ENCODE measurements at regions not wholly inside any gene's neighbourhood (a gene's known extent, or its start where the extent isn't known, plus 50 kb on each side); places are given as distances from the start of the nearest gene placed in this dataset.
"Not testable (repeated sequence)": the region's sequence is repeated elsewhere in the genome, so short reads cannot be mapped to it uniquely, and the experiment has no call there.

DNA sequence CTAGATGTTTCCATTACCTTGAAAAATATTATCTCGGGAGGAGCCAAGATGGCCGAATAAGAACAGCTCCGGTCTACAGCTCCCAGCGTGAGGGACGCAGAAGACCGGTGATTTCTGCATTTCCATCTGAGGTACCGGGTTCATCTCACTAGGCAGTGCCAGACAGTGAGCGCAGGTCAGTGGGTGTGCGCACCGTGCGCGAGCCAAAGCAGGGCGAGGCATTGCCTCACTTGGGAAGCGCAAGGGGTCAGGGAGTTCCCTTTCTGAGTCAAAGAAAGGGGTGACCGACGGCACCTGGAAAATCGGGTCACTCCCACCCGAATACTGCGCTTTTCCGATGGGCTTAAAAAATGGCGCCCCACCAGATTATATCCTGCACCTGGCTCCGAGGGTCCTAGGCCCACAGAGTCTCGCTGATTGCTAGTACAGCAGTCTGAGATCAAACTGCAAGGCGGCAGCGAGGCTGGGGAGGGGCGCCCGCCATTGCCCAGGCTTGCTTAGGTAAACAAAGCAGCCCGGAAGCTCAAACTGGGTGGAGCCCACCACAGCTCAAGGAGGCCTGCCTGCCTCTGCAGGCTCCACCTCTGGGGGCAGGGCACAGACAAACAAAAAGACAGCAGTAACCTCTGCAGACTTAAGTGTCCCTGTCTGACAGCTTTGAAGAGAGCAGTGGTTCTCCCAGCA, 367.8 kb downstream of the NR2F1-AS1 start:
- not testable (repeated sequence) for DNase-seq

DNA sequence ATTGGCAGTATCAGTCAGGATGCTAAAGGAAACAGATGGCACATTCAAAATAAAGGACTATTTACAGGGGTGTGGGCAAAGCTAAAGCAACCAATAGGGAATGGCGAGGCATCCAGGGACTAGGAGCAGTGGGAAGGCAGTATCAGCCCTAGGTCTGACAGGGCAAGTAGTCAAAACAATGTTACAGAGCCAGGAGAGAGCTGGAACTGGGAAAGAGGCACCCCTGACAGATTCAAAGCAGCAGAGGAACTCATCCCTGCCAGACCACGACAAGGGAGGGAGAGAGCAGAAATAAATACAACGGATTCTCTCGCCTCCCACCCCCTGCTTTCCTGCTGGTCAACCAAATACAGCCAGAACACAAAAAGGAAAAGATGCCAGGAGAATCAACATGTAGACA, 371.5 kb downstream of the NR2F1-AS1 start:
- no peak for DNase-seq

DNA sequence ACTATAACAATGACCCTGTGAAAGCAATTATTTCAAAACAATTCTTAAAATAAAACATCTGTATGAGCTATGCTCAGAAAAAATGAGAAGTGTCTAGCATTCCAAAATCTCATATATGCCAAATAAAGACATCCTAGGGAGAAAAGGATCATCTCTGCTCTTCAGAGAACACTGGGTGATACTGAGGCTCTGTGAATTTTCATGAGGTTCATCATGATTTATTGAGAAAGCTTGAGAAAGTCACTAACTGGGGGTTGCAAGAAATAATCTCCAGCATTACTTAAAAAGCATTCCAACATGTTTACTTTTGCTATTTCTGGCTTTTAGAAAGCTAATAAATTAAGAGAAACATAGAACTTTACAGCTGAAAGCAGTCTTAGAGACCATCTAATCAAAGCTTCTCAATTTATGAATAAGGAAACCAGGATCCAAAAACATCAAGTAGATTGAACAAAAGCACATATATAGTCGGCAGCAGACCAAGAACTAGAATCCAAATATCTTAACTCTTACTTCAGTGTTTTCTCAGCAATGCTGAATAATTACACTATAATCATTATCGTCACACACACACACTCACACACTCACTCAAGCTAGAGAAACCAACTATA, 372.8 kb downstream of the NR2F1-AS1 start:
- peak; percentile 83 for DNase-seq

DNA sequence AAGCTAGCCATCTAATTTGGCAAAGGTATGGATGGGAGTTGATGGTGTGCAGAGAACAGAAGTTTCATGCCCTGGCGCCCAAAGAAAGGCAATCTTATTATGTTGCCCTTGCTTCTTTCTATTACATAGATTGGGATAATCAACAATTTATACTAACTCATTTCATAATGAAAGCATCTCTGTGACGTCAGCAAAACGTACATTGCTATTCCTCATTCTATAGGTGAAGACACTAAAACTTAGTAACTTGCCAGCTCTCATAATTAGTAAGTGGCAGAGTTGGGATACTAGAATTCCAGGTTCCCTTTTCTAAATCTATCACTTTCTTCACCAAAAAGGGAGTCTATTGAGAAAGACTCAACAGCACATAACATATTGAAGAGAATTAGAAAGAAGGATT, 374.8 kb downstream of the NR2F1-AS1 start:
- no peak for DNase-seq

DNA sequence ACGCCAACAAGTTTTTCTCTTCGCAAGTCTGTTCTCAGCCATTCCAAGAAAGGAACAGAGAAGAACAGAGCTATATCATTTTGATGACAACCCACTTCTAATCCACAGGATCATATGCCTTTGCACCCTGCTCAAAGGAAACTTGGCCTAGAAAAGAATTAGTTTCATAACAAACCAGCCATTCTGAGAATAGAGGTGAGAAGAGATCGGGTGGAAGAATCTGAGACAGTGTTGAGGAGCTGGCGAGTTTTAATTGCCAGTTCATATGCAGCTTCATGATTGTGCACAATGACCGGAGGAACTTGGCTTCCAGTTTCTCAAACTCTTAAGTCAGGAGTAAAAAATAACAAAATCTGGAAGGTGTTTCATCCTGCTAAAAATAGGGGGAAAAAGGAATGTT, 380.0 kb downstream of the NR2F1-AS1 start:
- DNase-seq = no peak

DNA sequence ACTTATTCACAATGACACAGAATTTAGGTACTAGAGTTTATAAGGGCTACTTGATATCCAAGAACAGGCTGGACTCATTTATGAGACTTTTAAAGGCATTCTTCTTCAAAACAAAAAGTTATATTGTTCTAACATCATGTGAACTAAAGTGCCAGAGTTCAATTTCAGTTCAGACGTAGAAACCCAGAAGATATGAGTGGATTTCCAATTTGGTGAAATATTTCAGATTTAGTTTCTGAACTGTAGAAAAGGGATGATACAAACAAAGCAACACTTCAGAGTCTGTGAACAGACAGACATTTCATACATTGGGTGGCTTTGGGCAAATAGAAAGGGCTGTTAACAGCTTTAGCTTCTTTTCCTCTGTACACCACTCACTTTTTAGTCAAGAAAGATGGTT, 384.0 kb downstream of the NR2F1-AS1 start:
- no peak for DNase-seq

DNA sequence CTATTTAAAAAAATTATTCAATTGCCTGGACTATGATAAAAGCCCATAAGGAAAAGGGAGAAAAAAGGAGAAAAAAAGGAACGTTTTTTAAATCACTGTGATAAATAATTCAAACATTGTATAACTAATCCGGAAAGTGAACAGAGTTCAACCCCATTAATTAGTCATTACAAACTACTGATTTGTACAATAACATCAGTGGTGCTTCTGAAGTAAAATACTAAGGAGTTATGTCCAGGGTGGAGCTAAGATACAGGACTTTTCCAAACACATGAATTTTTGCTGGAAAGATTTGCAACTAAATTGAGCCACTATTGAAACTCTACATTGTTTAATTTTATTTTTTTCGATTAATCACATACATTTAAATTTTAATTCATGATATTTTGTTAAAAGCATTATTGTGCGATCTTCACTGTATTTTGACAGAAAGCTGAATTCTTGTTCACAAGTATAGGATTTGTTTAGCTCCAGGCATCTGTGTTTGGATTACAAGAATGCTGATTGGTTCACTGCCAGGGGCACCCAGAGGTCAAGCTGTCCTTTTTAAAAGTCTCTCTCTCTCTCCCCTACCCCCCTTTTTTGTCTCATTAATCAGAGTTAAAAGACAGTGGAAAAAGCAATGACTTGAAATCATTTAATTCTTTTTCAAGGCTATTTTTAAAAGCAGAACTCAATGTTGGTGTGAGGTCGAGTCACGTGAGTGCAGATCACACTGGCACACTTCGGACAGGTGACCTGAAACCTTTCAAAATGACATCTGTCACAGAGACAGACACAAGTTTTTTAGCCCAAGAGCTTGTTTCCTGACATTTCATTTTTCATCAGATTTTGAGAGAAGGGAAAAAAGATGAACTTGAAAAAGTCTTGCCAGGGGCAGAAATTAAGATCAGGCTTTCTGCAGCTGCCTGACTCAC, 387.3 kb downstream of the NR2F1-AS1 start:
- DNase-seq = no peak

DNA sequence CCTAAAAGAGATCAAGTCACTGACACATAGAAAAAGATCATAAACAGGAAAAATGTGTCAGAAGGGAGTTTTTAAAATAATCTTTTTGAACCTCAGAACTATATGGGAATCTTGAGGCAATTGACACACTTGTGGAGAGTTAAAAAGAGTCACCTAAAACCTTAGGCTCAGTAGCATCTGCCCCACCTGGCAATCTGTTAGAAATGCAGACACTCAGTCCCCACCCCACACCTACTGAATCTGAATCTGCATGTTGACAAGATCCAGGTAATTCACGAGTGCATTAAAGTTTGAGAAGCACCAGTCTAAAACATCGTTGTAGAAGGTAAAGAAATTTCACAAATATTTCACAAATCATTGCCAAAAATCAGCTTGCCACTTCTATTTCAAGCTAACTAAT, 388.3 kb downstream of the NR2F1-AS1 start:
- no peak for DNase-seq

DNA sequence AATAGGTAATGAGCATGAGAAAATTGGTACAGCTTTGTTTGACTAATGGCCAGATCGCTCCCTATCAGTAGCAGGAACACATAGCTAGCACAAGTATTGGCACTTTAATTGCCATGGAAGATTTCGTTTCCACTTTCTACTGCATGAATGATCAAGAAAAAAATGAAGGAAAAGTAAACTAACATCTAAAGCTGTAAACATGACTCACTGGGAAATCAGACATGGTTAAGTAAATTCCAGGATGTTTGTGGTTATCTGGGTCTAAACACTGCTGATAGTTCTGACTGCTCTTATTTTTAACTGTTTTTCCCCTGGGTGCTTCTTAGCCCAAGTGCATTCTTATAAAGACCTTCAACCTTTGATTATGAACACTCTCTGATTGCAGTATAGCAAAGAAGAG, 388.9 kb downstream of the NR2F1-AS1 start:
- DNase-seq = peak; percentile 88

DNA sequence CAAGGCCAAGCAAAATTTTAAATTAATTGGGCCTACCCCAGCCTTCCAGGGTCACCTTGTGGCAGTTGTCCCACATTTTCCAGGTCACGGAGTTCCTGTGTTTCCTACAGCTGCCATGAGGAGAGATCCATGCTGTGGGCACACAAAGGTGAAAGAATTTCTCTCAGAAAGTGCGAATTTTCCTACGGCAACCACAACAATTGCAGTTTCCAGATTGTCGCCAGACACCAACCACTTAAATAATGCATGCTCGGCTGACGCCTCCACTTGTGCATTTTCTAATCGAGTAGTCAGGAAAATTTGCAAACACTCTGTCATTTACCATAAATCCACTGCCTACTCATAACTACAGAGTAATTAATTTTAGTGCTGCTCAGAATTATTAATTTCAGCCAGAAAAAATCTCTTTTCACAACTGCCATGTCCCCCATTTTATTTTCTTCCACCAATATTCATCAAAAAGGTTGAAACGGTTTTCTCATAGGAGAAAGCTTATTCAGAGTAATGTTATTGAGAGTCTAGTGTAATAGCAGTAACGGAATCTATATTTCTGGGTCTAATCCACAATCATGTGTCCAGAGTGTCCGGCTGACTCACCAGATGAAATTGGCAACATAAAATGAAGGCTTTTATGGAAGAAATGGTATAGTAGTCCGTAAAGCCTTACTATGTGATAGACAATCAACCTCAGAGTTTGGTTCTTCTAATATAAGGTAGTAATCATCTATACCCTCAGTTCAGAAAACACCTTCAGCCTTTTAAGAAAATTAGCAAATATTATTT, 389.8 kb downstream of the NR2F1-AS1 start:
- DNase-seq = no peak

DNA sequence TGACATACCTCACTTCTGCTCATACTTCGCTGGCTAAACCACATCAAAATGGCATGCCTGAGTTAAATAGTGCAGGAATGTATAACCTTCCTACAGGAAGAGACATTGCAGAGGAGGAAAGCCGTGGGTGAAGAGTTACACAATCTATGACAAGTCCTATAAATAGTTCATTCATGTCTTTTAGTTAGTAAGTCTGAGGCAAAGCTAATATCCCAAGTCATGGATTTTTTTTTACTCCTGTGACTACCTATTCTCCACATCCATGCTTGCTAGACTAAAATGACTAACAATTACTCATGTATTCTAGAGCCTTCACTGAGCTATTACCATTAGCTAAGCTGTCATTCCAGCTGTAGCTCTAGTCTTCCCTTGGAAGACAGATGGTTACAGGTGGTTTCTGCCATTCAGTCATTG, 391.3 kb downstream of the NR2F1-AS1 start:
- DNase-seq = peak; percentile 97

DNA sequence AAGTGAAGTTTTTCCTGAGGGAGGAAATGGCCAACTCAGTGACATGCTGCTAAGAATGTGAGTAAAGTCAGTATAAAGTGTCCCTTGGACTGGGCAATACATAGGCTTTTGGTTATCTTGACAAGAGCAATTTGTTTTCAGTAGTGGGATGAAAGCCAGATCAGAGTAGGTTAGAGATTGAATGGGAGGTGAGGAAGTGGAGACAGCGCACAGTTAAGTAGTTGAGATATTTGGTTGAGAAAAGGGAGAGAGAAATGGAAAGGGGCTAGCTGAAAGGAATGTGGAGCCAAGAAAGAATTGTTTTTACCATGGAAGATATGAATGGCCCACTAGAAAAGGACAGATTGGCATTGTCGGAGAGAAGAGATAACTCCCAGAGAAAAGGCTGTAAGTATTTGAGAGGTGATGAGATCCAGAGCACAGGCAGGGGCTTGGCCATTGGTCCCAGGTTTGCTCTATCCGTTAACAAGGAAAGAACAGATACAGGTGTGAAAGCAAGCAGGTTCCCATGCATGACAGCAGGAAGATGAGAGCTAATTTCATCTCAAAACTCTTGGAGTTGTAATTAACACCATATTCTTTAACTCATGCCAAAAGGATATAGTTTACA, 392.0 kb downstream of the NR2F1-AS1 start:
- DNase-seq = no peak

DNA sequence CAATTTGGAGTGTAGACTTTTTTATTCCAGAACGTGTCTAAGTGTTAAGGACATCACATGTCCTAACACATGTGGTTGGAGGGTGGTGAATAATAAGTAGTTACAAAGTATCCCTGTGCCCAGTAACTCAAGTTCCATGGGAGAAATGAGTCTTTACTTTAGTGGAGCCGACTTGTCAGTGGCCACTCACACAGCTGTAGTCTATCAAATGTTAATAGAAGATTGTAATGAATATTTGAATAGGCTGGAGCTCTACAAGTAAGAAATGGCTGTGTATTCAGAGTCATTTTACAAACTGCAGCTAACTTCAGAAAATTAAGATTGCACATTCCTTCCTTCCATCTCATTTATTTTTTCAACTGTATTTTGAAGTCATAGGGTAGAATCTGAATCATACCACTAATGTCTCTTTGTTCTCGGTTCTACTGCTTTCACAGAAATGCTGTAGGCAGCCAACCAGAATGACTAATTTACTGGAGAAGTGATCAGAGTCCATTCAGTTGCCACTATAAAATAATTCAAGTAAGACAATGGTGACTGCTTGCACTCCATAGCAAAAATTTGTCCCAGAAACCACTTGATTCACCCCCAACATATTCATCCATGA, 394.8 kb downstream of the NR2F1-AS1 start:
- peak; percentile 78 for DNase-seq

DNA sequence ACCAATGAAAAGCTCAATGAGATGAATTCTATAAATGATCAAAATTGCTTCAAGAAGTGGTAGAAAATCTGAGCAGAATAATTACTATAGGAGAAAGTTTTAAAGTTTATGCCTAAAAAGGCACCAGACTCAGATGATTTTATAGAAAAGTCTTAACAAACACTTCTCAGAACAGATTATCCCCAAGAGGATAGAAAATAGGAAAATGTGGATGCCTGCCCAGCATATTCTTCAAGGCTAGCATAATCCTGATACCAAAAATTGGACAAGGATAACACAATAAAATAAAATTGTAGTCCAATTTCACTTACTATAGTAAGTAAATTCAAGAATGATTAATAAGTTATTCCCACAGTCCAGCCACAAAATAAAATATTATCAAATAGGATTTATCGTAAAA, 397.0 kb downstream of the NR2F1-AS1 start:
- DNase-seq = no peak

DNA sequence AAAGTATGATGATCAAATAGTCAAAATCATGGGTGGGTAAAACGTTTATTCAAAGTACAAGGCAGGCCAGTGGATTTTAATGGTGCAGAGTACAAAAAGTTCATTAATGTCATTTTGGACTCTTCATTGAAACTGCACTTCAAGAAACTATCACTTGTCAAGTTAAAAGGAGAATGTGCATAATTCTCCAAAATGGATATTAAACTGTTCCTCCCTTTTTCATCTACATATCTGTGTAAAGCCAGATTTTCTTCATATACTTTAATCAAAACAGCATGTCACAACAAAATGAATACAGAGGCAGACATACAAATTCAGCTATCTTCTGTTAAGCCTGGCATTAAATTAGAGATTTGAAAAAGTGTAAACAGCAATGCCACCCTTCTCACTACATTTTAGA, 401.6 kb downstream of the NR2F1-AS1 start:
- DNase-seq = no peak

DNA sequence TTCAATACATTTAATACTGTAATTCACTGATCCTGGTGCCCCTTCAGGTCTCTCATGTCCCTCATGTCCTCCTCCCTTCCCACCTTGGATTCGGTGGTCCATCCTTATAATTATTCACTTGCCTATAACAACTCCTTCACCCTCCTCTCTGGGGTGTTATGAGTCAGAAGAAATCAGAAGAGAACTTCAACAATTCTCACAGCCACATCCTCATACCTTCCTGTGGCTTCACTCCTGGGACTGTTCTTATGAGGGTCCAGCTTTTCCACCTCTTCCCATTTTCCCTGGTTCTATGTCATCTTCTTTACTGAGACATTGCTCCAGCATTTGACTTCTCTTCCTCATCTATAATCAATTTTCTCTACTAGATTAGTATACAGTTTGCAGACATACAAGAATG, 406.1 kb downstream of the NR2F1-AS1 start:
- no peak for DNase-seq

DNA sequence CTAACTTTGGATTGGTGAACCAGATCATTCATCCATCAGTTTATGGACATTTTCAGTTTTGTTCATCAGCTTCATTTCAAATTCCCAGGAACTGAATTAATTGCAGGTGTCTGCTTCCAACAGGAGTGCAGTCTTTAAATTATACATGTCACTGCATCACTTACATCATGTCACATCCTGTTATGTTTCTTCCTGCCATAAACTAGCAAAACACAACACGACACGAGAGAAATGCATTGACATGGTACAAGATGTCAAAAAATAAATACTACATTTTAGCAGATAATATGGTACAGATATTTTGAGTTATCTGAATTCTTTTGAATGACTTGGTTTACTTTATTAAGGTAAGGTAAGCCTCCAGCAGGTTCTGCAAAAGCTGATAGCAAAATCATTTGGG, 415.5 kb downstream of the NR2F1-AS1 start:
- DNase-seq = no peak

DNA sequence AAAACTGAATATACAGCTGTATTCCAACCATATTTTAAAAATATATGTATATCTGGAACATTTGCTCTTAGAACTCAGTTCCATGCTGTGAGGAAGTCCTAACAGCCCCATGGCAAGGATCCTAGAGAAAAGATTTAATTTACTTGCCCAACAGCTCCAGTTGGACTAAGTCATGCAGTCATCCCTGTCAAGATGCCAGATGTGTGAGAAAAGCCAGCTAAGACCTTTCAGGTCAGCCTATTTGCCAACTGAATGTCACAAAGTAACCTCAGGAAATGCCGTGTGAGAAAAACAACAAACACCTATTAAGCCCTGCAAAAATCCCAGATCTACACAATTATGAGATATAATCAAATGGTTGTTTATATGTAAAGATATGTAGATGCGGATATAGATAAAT, 416.3 kb downstream of the NR2F1-AS1 start:
- DNase-seq = peak; percentile 56

DNA sequence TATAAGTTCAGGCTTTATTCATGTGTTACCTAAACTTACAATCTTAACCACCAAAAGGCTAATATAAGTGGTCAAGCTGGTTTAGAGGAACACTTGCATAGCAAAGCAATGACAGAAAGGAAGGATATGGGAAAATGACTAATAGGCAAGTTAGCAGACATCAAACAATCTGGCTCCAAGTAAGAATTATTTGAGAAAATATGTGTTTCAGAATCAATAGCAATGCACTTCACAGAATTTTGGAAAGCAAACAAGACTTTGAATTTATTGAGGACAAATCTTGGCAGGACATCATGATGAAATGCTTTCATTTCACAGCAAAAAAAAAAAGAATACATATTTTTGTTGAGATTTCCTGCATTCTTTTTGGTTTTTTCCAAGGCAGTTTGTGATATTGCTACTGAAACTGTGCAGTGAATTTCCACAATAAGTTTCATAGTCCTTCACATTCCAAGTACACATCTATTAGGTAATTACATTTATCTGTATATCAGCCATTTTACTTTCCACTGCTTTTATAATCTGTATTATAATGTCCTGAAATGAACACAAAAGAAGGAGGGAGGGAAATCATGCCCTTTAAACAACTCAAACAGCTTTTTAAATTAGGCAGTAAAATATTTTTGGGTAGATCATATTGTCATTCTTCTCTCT, 417.9 kb downstream of the NR2F1-AS1 start:
- peak; percentile 93 for DNase-seq

DNA sequence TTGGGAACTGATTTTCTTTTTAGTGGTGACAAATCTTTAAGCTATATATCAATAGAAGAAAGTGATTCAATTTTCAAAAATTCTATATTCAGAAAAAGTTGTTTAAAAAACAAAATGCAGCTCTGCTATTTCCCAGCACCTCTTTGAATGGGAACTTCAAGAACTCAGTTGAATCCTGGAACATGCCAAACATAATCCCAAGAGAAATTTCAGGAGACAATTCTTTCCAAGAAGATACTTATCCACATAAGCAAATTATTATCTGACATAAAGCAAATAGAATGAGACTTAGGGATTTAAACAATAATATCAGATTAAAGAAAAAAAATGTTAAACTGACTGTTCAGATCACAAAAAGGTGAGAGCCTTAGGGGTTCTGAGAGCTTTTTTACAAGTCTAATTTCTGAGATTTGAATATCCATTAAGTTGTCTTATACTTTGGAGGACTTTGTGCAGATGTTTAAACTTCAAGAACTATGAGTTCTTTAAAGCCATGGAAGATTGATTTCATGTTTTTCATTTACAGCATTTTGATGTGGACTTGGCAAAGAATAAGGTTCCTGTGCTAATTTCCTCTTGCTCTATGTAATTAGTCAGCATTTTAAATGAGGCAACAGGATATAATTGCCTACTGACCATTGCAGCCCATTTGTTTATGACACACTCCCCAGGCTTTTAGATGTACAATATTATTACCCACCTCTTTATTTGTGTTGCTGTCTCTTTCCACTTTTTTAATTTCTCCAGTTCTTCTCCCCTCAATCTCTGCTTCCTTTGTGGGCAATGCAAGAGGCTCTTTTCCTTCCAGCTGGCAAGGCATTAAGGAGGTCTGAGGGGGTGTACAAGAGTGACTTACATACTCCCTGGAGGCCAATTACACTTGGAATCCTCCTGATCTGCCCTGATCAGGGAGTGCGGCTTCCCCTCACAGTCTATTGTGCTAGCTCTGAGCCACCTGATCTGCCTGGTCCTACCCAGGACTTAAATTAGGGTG, 419.1 kb downstream of the NR2F1-AS1 start:
- peak; percentile 47 for DNase-seq
